Erythroblast (primary cell): ENCODE measurements at regions not wholly inside any gene's neighbourhood (a gene's known extent, or its start where the extent isn't known, plus 50 kb on each side); places are given as distances from the start of the nearest gene placed in this dataset.

Experiments used
- GATA1 ChIP-seq: IDR thresholded peaks from 2 replicates; pipeline ENCODE4 v1.6.1; 2011; ENCODE audit warnings: low read depth, mild to moderate bottlenecking, control low read depth, low read length, moderate library complexity
- POLR2A ChIP-seq: IDR thresholded peaks from 2 replicates; pipeline ENCODE4 v1.6.1; 2011; ENCODE audit warnings: mild to moderate bottlenecking, low read length

DNA sequence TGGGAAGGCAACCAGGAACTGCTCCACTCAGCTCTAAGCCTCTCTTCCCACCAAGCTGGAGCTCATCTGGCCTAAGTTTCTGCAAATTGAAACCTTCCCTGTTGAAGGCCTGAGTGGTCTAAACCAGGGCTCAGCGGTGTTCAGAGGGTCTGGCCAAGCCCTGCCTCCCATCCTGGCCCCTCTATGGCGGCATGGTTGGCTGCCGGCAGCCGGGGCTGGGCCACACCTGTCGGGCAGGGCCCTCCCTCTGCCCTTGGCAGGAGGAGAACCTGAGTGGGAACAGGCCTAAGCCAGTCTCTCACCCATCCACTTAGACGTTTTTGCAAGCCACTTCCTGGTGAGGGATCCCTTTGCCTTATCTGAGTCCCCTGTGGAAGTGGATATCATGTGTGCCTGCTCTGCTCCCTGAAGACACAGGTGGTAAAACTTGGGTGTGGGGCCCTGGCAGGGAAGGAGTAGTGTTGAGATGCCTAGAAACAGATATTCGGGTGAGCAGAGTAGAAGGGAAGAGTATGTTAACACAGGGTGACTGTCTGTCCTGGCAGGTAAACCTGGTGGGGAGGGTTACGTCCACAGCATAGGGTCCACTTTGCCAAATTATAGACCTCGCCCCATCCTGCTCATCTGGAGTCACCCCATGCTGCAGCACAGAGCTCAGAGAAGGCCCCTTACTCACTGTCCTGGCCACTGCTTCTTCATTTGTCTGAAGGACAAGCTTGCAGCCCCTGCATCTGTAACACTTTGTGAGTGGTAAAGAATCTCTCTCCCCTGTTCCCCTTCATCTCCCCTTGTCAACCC is 63.0 kb upstream of the SIX2 start:
- TF ChIP-seq POLR2A (no peak), GATA1 (no peak)
